K562 (cell line): ENCODE measurements at regions not wholly inside any gene's neighbourhood (a gene's known extent, or its start where the extent isn't known, plus 50 kb on each side); places are given as distances from the start of the nearest gene placed in this dataset.

Experiments used
- ATAC-seq: fragments of 200-7000 bp; cut with Tn5 transposase; 3 replicates; pipeline ENCODE4 v1.9.1; 2020; ENCODE audit warnings: moderate library complexity
- BruUV-seq: library from RNA; stranded (reverse); fragments of 400-500 nt; replicated peaks from 2 replicates; lab custom pipeline; 2021; lab: Mats Ljungman, UMichigan
- CTCF ChIA-PET: fragments of 300-600 bp; formaldehyde crosslinking; extraction: SDS; loops from one replicate; lab custom pipeline; 2021; ENCODE audit warnings: low intra/inter-chr PET ratio; lab: Yijun Ruan, JAX
- POLR2A ChIA-PET: fragments of 300-600, 350-650 bp; sonication (Branson Sonifier 250); formaldehyde crosslinking; extraction: SDS; loops from one replicate; lab custom pipeline; 2021; ENCODE audit warnings: antibody characterized with exemption, inconsistent platforms; lab: Yijun Ruan, JAX
- DNase-seq, 4 experiments: peaks; one replicate each; pipeline versions ENCODE4 v3.0.0 to v3.0.0-alpha.2; 2011 to 2018; ENCODE audit warnings: low spot score in 3 of 4, mixed read lengths in 3 of 4; ENCODE audit errors: extremely low read depth in 1 of 4
- FAIRE-seq: peaks from 2 replicates; lab custom pipeline; 2011; peaks lifted over from hg19 to GRCh38; lab: Jason Lieb, UNC
- H2AFZ ChIP-seq: 2 replicates; pipeline ENCODE4 v1.6.0; 2011; ENCODE audit warnings: low read depth, low read length, control low read depth, inconsistent platforms
- H3K27ac ChIP-seq: fragments of 200-600 bp; 3 replicates; pipeline ENCODE4 v1.8.0; 2011; ENCODE audit warnings: low read depth, mild to moderate bottlenecking, control low read depth, inconsistent platforms, low read length, moderate library complexity, mixed read lengths; ENCODE audit errors: extremely low read depth
- H3K27me3 ChIP-seq, 2 experiments: fragments of 300-600 bp in 1 of 2; 2 replicates in 1 of 2; 3 replicates in 1 of 2; pipeline versions ENCODE4 v1.6.0 to v1.8.0; 2011; ENCODE audit warnings: inconsistent platforms in 2 of 2, low read length in 2 of 2, mild to moderate bottlenecking in 1 of 2, mixed read lengths in 1 of 2, moderate library complexity in 1 of 2; ENCODE audit not compliant: control insufficient read depth in 2 of 2, insufficient read depth in 2 of 2
- H3K36me3 ChIP-seq: fragments of 300-600 bp; 3 replicates; pipeline ENCODE4 v1.8.0; 2011; ENCODE audit warnings: mild to moderate bottlenecking, low read length, inconsistent platforms; ENCODE audit not compliant: control insufficient read depth, insufficient read depth
- H3K4me1 ChIP-seq, 2 experiments: fragments of 200-600 bp in 1 of 2; replicated peaks in 1 of 2; 2 replicates in 1 of 2; 3 replicates in 1 of 2; pipeline versions ENCODE4 v1.5.1 to v1.8.0; 2011; ENCODE audit warnings: inconsistent platforms in 2 of 2, low read length in 2 of 2, mild to moderate bottlenecking in 1 of 2, mixed read lengths in 1 of 2, moderate library complexity in 1 of 2; ENCODE audit not compliant: control insufficient read depth in 2 of 2, insufficient read depth in 2 of 2
- H3K4me2 ChIP-seq: 2 replicates; pipeline ENCODE4 v1.6.1; 2011; ENCODE audit warnings: low read length, control low read depth, inconsistent platforms, mixed read lengths; ENCODE audit not compliant: insufficient read depth
- H3K4me3 ChIP-seq: fragments of 200-600 bp; sonication (generic), shearing (Covaris generic); 2 replicates; pipeline ENCODE4 v1.5.1; 2016; ENCODE audit warnings: control low read depth, inconsistent platforms
- H3K79me2 ChIP-seq: fragments of 200-600 bp; 3 replicates; pipeline ENCODE4 v1.8.0; 2011; ENCODE audit warnings: low read length, inconsistent platforms; ENCODE audit not compliant: control insufficient read depth, insufficient read depth
- H3K9ac ChIP-seq, 2 experiments: 2 replicates each; pipeline versions ENCODE4 v1.6.0 to v1.6.1; 2011; ENCODE audit warnings: low read depth in 2 of 2, low read length in 2 of 2, control low read depth in 1 of 2, inconsistent platforms in 1 of 2, mild to moderate bottlenecking in 1 of 2, mixed read lengths in 1 of 2; ENCODE audit not compliant: insufficient read depth in 1 of 2
- H3K9me1 ChIP-seq: one replicate; pipeline ENCODE4 v1.6.0; 2011; ENCODE audit warnings: inconsistent platforms, mild to moderate bottlenecking, low read length, moderate library complexity; ENCODE audit not compliant: control insufficient read depth, insufficient read depth
- H3K9me3 ChIP-seq: replicated peaks from 2 replicates; pipeline ENCODE4 v1.5.1; 2011; ENCODE audit warnings: low read depth, low read length, inconsistent platforms; ENCODE audit not compliant: control insufficient read depth, insufficient read depth
- H4K20me1 ChIP-seq: replicated peaks from 2 replicates; pipeline ENCODE4 v1.6.1; 2011; ENCODE audit warnings: low read length, inconsistent platforms, mixed read lengths; ENCODE audit not compliant: control insufficient read depth, insufficient read depth
- ADNP ChIP-seq: fragments of 200-800 bp; sonication (Bioruptor generic); IDR thresholded peaks from 2 replicates; pipeline ENCODE4 v1.6.1; 2016; ENCODE audit warnings: missing genetic modification characterization, missing compliant biosample characterization
- HNRNPH1 ChIP-seq: fragments of 200-400 bp; formaldehyde crosslinking; optimal IDR thresholded peaks from 2 replicates; pipeline ENCODE3; 2017; ENCODE audit warnings: low read depth, mild to moderate bottlenecking, low read length, moderate library complexity
- SIRT6 ChIP-seq: IDR thresholded peaks from one replicate; pipeline ENCODE4 v1.6.1; 2012; ENCODE audit warnings: low read depth, mild to moderate bottlenecking, control low read depth, inconsistent platforms, low read length, moderate library complexity
- SMARCA5 ChIP-seq: fragments of 450-650 bp; IDR thresholded peaks from 2 replicates; pipeline ENCODE4 v1.6.1; 2016
- ZEB2 ChIP-seq: fragments of 450-650 bp; IDR thresholded peaks from 2 replicates; pipeline ENCODE4 v1.6.1; 2016
- ZNF239 ChIP-seq: fragments of 250-450 bp; sonication (Bioruptor Pico); IDR thresholded peaks from 2 replicates; pipeline ENCODE4 v1.4.0; 2020; ENCODE audit warnings: mild to moderate bottlenecking
- WGBS: fragments of 100-300 bp; shearing (Covaris generic); methylation state at CpG from one replicate; pipeline ENCODE4 v1.1.6; 2016; ENCODE audit warnings: low coverage, mixed read lengths; ENCODE audit not compliant: insufficient coverage; ENCODE audit errors: missing lambda C conversion rate; 5-methylcytosine and 5-hydroxymethylcytosine counted together
- in situ Hi-C: fragments of 300-500 bp; cut with MboI; formaldehyde crosslinking; loops from 4 replicates; pipeline ENCODE4 v1.15.0; 2018; ENCODE audit warnings: inconsistent platforms, mixed read lengths
- intact Hi-C: fragments of 100-400 bp; cut with micrococcal nuclease; formaldehyde crosslinking; loops from 2 replicates; pipeline ENCODE4 v1.14.2; 2022
- TF ChIP-seq, protein P1 (sequence below): fragments of 250-450 bp; sonication (Bioruptor Pico); IDR thresholded peaks from 2 replicates; pipeline ENCODE4 v1.8.0; 2022; ENCODE audit warnings: moderate library complexity, mild to moderate bottlenecking, inconsistent platforms
- TF ChIP-seq, protein P2 (sequence below), 3 experiments: fragments of 200-800 bp in 1 of 3; sonication (Bioruptor generic) in 1 of 3; sonication (generic) in 1 of 3; formaldehyde crosslinking in 1 of 3; IDR thresholded peaks; 2 replicates each; pipeline versions ENCODE4 v1.6.1 to v1.8.0; 2016 to 2022; ENCODE audit warnings: mild to moderate bottlenecking in 2 of 3, missing compliant biosample characterization in 2 of 3, missing genetic modification characterization in 2 of 3, missing genetic modification reagents in 1 of 3
- TF ChIP-seq, protein P3 (sequence below), 2 experiments: fragments of 450-650 bp in 1 of 2; sonication (generic) in 1 of 2; formaldehyde crosslinking in 1 of 2; IDR thresholded peaks in 1 of 2; conservative IDR thresholded peaks in 1 of 2; 2 replicates each; pipeline versions ENCODE4 v1.6.1 to v1.8.1; 2016 to 2023; ENCODE audit warnings: mild to moderate bottlenecking in 2 of 2, moderate library complexity in 2 of 2, inconsistent platforms in 1 of 2, missing genetic modification reagents in 1 of 2
- TF ChIP-seq, protein P4 (sequence below), 2 experiments: fragments of 200-800 bp in 1 of 2; sonication (Bioruptor generic) in 1 of 2; sonication (generic) in 1 of 2; formaldehyde crosslinking in 1 of 2; IDR thresholded peaks in 1 of 2; conservative IDR thresholded peaks in 1 of 2; 2 replicates each; pipeline versions ENCODE4 v1.5.0 to v1.6.1; 2016 to 2020; ENCODE audit warnings: missing compliant biosample characterization in 1 of 2, missing genetic modification characterization in 1 of 2, missing genetic modification reagents in 1 of 2

DNA sequence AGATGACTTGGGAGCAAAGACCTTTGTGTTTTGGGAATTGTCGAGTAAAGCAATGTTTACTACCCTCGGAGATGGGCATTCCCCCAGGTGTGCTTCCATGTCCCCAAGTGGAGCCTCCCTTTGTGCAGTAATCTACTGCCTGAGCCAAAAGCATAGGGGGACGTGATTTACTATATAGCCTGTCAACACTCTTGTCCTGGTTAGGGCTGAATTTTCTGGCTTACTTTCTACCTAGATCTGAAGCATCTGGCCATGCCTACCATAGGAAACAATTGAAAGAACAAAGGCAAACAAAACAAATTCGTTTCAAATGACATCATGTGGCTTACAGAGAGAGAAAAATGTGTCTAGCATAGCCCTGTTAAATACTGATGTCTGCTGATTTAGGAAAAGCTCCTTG, 350.6 kb downstream of the SAMD5 start (continued):
- TF ChIP-seq, protein P1, sequence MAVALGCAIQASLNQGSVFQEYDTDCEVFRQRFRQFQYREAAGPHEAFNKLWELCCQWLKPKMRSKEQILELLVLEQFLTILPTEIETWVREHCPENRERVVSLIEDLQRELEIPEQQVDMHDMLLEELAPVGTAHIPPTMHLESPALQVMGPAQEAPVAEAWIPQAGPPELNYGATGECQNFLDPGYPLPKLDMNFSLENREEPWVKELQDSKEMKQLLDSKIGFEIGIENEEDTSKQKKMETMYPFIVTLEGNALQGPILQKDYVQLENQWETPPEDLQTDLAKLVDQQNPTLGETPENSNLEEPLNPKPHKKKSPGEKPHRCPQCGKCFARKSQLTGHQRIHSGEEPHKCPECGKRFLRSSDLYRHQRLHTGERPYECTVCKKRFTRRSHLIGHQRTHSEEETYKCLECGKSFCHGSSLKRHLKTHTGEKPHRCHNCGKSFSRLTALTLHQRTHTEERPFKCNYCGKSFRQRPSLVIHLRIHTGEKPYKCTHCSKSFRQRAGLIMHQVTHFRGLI (CRISPR knock-in tag), result no peak
- no peak for TF ChIP-seq ADNP (tag)

DNA sequence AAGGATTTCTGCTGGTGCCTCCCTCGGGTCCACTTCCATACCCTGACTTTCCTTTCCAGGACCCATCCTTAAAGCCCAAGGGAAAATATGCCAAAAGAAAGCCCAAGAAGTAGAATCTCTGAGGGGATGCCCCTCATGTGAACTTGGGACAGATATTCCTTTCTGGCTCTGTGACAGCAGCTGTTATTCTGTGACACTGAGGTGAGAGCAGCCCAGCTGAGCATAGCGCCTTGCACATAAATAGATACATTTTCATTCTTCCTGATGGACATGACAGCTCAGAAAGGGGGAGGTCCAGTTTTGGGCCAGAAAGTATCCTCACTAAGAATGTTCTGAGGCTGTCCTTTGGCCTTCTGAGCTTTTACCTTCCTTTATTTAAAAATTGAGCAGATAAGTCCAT, 353.2 kb downstream of the SAMD5 start:
- Histone ChIP-seq H4K20me1 (no peaks in the 10 kb centered on the region), H3K9ac (no peak overlapping the region), H3K9me1 (no peaks in the 10 kb centered on the region), H2AFZ (no peak overlapping the region), H3K27me3 (no peaks in the 10 kb centered on the region), H3K27ac (no peak overlapping the region), H3K9me3 (no peaks in the 10 kb centered on the region), H3K4me1 (no peaks in the 10 kb centered on the region)
- in situ Hi-C loops, result no loop called here
- FAIRE-seq (no peak), ATAC-seq (no peak)
- CTCF ChIA-PET, result no interaction called here
- TF ChIP-seq, protein P2, sequence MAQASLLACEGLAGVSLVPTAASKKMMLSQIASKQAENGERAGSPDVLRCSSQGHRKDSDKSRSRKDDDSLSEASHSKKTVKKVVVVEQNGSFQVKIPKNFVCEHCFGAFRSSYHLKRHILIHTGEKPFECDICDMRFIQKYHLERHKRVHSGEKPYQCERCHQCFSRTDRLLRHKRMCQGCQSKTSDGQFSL (CRISPR knock-in tag; IDR thresholded peaks at IDR 0.05), result no peak
- TF ChIP-seq, protein P2 (tag; IDR thresholded peaks at IDR 0.05), result no peak
- TF ChIP-seq HNRNPH1 (no peak), ZNF239 (no peak), ZEB2 (no peak), SIRT6 (no peak), SMARCA5 (no peak)
- TF ChIP-seq, protein P3, sequence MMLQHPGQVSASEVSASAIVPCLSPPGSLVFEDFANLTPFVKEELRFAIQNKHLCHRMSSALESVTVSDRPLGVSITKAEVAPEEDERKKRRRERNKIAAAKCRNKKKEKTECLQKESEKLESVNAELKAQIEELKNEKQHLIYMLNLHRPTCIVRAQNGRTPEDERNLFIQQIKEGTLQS (IDR thresholded peaks at IDR 0.05), result no peak
- TF ChIP-seq, protein P3 (CRISPR knock-in tag; conservative IDR thresholded peaks at IDR 0.05), result no peak
- TF ChIP-seq, protein P4, sequence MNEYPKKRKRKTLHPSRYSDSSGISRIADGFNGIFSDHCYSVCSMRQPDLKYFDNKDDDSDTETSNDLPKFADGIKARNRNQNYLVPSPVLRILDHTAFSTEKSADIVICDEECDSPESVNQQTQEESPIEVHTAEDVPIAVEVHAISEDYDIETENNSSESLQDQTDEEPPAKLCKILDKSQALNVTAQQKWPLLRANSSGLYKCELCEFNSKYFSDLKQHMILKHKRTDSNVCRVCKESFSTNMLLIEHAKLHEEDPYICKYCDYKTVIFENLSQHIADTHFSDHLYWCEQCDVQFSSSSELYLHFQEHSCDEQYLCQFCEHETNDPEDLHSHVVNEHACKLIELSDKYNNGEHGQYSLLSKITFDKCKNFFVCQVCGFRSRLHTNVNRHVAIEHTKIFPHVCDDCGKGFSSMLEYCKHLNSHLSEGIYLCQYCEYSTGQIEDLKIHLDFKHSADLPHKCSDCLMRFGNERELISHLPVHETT (CRISPR knock-in tag; conservative IDR thresholded peaks at IDR 0.05 in 1 of 2, IDR thresholded peaks at IDR 0.05 in 1 of 2), result no peak
- TF ChIP-seq, all 486 proteins: peak for 0
- Histone ChIP-seq H3K4me3 (no peak overlapping the region), H3K79me2 (no peaks in the 10 kb centered on the region), H3K4me2 (no peak overlapping the region), H3K36me3 (no peaks in the 10 kb centered on the region)
- no peak for DNase-seq
- 33% methylated on average over 2 of the region's 2 CpGs for WGBS
- intact Hi-C loops, result no loop called here
- BruUV-seq, result no TSS peak
- POLR2A ChIA-PET, result no interaction called here
